Pancreas (tissue), 10 donors: ENCODE measurements at regions not wholly inside any gene's neighbourhood (a gene's known extent, or its start where the extent isn't known, plus 50 kb on each side); places are given as distances from the start of the nearest gene placed in this dataset.

ENCODE experiments used
- ATAC-seq, 4 donors: fragments of 200-7000 bp; cut with Tn5 transposase; one replicate each; pipeline versions ENCODE4 v1.8.0 to v1.9.1; 2020; ENCODE audit warnings: mild to moderate bottlenecking in 4 of 4, moderate library complexity in 4 of 4
- DNase-seq, 6 donors: peaks; one replicate each; pipeline ENCODE4 v3.0.0-alpha.2; 2020
- FAIRE-seq: peaks from 2 replicates; lab custom pipeline; 2012; peaks lifted over from hg19 to GRCh38; lab: Jason Lieb, UNC
- H3K27ac ChIP-seq, 4 donors: fragments of 200-600 bp; sonication (generic); 1 replicate in 3 of 4; 2 replicates in 1 of 4; pipeline versions ENCODE4 v1.5.0 to v1.8.0; 2020
- H3K27me3 ChIP-seq, 4 donors: fragments of 200-600 bp; one replicate each; pipeline ENCODE4 v1.8.0; 2021
- H3K36me3 ChIP-seq, 3 donors: fragments of 200-600 bp; sonication (generic) in 1 of 3; one replicate each; pipeline versions ENCODE4 v1.5.0 to v1.8.0; 2020 to 2021
- H3K4me1 ChIP-seq, 3 donors: fragments of 200-600 bp; one replicate each; pipeline ENCODE4 v1.8.0; 2021
- H3K4me3 ChIP-seq, 4 donors: fragments of 200-600 bp; sonication (generic) in 2 of 4; one replicate each; pipeline versions ENCODE4 v1.5.0 to v1.8.0; 2020 to 2021
- H3K9me3 ChIP-seq, 4 donors: fragments of 200-600 bp; one replicate each; pipeline ENCODE4 v1.8.0; 2021
- CTCF ChIP-seq, 4 donors: fragments of 200-600 bp; sonication (generic) in 3 of 4; IDR thresholded peaks; one replicate each; pipeline versions ENCODE4 v1.5.0 to v1.8.0; 2021; ENCODE audit warnings: antibody characterized with exemption in 4 of 4
- WGBS, 2 donors: extraction: QIAGEN DNeasy Blood & Tissue Kit; methylation state at CpG; one replicate each; pipeline ENCODE4 v1.1.7; 2013; 5-methylcytosine and 5-hydroxymethylcytosine counted together
- intact Hi-C, 3 donors: fragments of 100-400 bp; cut with DNase I; formaldehyde crosslinking; loops; one replicate each; pipeline versions ENCODE4 v1.11.1 to v1.14.2; 2022
- donor health status: healthy with polysubstance abuse.
- donor health status: DM: no; HTN: no; CAD: no; lungs with moderate emphysema.
- donor health status: DM: no; HTN: no; CAD: no.
- donor health status: control.
- donor health status: control.
- donor health status: Bipolar disorder and iron deficiency.
- donor health status: DM: yes; HTN: yes; CAD: no.
- donor health status: DM: no; HTN: no; CAD: no.
- donor health status: DM: no; HTN: no; CAD: no.
- donor health status: DM: yes; HTN: yes; CAD: no.

- peak; percentile 76 to 94 (median 94) for ATAC-seq
- Histone ChIP-seq H3K36me3 (no peaks in the 10 kb centered on the region), H3K27me3 (no peaks in the 10 kb centered on the region), H3K9me3 (no peaks in the 10 kb centered on the region), H3K4me3 (no peak overlapping the region), H3K4me1 (no peaks in the 10 kb centered on the region), H3K27ac (no peak overlapping the region)
- TF ChIP-seq CTCF (IDR thresholded peaks at IDR 0.05) = peak; percentile 21 to 61 (median 50)
- peak in 4 of 6 donors; percentile 35 to 71 (median 50) for DNase-seq
- no peak for FAIRE-seq
- 44 to 47% methylated on average over 9 of the region's 9 CpGs for WGBS, 2 donors
- intact Hi-C loops = loop anchor here in 1 of 3 donors (5.0 kb wide), 1 partner anchor 582 kb away; no protein-coding TSS in a partner anchor
Observed at GRCh38 chr7:86469680-86470295, 173.9 kb upstream of the GRM3 start.

- TF ChIP-seq CTCF (IDR thresholded peaks at IDR 0.05) = no peak
- no peak for ATAC-seq
- Histone ChIP-seq H3K4me3 (no peak overlapping the region), H3K4me1 (no peaks in the 10 kb centered on the region), H3K27me3 (no peaks in the 10 kb centered on the region), H3K36me3 (no peaks in the 10 kb centered on the region), H3K9me3 (no peaks in the 10 kb centered on the region), H3K27ac (no peak overlapping the region)
- WGBS, 2 donors = 83 to 93% methylated on average over 2 of the region's 2 CpGs
- no peak for DNase-seq
- FAIRE-seq = no peak
- intact Hi-C loops = no loop called here
Observed at GRCh38 chr7:86454753-86455152, 189.0 kb upstream of the GRM3 start.

GRCh38 chr7:86453454-86453853 lies 190.3 kb upstream of the GRM3 start:
- DNase-seq (no peak), ATAC-seq (no peak), FAIRE-seq (no peak)
- no peak overlapping the region for H3K4me3 ChIP-seq
- 91 to 96% methylated on average over 1 of the region's 1 CpG for WGBS, 2 donors
- no peak for TF ChIP-seq CTCF (IDR thresholded peaks at IDR 0.05)
- H3K4me1 ChIP-seq = no peaks in the 10 kb centered on the region
- H3K36me3 ChIP-seq = no peaks in the 10 kb centered on the region
- no peaks in the 10 kb centered on the region for H3K9me3 ChIP-seq
- intact Hi-C loops = no loop called here
- no peaks in the 10 kb centered on the region for H3K27me3 ChIP-seq
- H3K27ac ChIP-seq = no peak overlapping the region

- Histone ChIP-seq H3K4me3 (no peak overlapping the region), H3K4me1 (no peaks in the 10 kb centered on the region), H3K27me3 (no peaks in the 10 kb centered on the region), H3K27ac (no peak overlapping the region), H3K36me3 (no peaks in the 10 kb centered on the region), H3K9me3 (no peaks in the 10 kb centered on the region)
- no peak for DNase-seq
- intact Hi-C loops = no loop called here
- ATAC-seq = no peak
- no peak for TF ChIP-seq CTCF (IDR thresholded peaks at IDR 0.05)
- no peak for FAIRE-seq
- 64 to 76% methylated on average over 3 of the region's 3 CpGs for WGBS, 2 donors
Observed at GRCh38 chr7:86448856-86449255, 194.9 kb upstream of the GRM3 start.

- H3K4me1 ChIP-seq = no peaks in the 10 kb centered on the region
- no peaks in the 10 kb centered on the region for H3K9me3 ChIP-seq
- intact Hi-C loops = no loop called here
- no peak for ATAC-seq
- no peak overlapping the region for H3K27ac ChIP-seq
- FAIRE-seq = no peak
- no peak for TF ChIP-seq CTCF (IDR thresholded peaks at IDR 0.05)
- no peaks in the 10 kb centered on the region for H3K27me3 ChIP-seq
- H3K36me3 ChIP-seq = no peaks in the 10 kb centered on the region
- no peak for DNase-seq
- H3K4me3 ChIP-seq = no peak overlapping the region
Observed at GRCh38 chr7:86445285-86445684, 198.4 kb upstream of the GRM3 start.
